Cardiac fibroblast (primary cell): ENCODE measurements at regions not wholly inside any gene's neighbourhood (a gene's known extent, or its start where the extent isn't known, plus 50 kb on each side); places are given as distances from the start of the nearest gene placed in this dataset.
"Not testable (repeated sequence)": the region's sequence is repeated elsewhere in the genome, so short reads cannot be mapped to it uniquely, and the experiment has no call there.

ENCODE experiments used
- DNase-seq, 2 donors: peaks; one replicate each; pipeline versions ENCODE4 v3.0.0 to v3.0.0-alpha.2; 2010; ENCODE audit warnings: low read depth in 2 of 2
- H3K4me3 ChIP-seq, 2 donors: replicated peaks in 1 of 2; 1 replicate in 1 of 2; 2 replicates in 1 of 2; pipeline ENCODE4 v1.5.1; 2011; ENCODE audit warnings: low read depth in 2 of 2, low read length in 2 of 2, mild to moderate bottlenecking in 2 of 2, moderate library complexity in 1 of 2

DNA sequence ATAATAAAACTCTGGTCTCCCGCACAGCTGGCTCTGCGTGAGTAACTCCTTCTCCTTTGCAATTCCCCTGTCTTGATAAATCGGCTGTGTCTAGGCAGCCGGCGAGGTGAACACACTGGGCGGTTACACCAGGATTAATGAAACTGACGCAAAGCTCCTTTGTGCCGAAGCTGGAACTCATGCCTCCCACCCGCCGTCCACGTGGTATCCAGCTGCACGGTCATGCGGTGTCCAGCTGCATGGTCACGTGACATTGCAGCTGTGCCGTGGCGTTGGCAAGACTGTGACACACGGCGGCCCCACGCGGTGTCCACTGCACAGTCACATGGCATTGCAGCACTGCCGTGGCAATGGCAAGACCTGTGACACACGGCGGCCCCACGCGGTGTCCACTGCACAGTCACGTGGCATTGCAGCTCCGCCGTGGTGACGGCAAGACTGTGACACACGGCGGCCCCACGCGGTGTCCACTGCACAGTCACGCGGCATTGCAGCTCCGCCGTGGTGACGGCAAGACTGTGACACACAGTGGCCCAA lies 350.6 kb downstream of the CNTNAP3B start:
- not testable (repeated sequence) for DNase-seq, H3K4me3 ChIP-seq

DNA sequence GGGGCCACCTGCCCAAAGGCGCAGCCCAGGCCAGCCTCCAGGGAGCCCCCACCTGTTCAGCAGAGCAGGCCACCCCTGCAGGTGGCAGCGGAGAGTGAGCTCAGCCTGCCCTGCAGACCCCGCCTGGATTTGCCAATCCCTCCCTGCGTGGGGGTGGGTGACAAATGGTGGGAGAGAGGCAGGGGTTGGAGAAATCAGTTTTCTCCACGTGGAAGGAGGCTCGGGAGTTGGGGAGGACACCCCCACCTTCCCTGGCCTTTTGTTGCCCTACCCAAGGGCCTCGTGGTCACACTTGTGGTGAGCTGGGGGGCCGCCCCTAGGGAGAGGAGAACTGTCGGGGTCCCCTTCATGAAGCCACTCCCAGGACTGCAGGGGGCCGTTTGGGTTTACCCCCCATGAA lies 351.7 kb downstream of the CNTNAP3B start:
- DNase-seq, H3K4me3 ChIP-seq: not testable (repeated sequence)

DNA sequence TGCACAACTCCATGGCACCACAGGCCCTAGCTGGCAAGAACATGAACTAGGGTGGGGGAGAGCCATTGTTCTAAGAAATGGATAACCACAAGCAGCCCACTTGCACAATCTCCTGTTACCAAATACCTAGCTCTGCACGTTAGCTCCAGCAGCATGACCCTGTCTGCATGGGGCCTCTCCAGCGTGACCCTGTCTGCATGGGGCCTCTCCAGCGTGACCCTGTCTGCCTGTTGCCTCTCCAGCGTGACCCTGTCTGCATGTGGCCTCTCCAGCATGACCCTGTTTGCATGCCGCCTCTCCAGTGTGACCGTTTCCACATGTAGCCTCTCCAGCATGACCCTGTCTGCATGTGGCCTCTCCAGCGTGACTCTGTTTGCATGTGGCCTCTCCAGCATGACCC lies 356.7 kb downstream of the CNTNAP3B start:
- H3K4me3 ChIP-seq, DNase-seq: not testable (repeated sequence)

DNA sequence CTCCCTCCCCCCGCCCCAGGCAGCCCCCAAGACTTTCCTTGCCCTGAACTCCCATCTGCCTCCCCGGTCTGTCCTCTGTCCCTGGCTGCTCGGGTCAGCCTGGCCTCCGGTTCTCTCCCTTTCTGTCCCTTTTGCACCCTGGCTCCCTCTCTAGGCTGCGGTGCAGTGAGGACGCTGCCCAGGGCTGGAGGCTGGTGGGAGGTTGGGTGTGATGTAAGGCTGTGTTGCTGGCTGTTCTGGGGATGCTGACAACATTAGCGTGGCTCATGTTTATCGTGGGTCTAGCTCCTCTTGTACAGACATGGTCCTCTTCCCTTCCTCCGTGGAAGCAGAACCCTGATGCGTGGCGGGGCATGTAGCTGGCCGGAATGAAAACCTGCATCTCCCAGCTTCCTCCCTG lies 357.5 kb downstream of the CNTNAP3B start:
- H3K4me3 ChIP-seq, DNase-seq: not testable (repeated sequence)

DNA sequence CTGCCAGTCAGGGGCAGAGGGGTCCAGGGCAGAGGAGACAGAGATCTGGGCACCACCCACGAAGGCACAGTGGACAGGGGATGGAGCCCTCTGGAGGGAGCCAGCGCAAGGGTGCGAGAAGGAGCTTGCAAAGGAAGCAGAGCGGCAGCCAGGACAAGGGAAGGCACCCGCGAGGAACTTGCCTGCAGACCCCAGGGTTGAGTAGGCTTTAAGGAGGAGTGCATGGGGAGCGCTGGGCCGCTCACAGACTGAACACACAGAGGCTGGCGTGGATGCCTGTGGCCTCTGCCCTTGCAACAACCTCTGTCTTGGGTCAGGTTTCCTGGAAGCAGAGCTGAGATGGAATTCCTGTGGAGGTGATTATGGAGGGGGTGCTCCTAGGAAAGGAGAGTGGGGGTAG lies 374.4 kb downstream of the CNTNAP3B start:
- not testable (repeated sequence) for H3K4me3 ChIP-seq, DNase-seq

DNA sequence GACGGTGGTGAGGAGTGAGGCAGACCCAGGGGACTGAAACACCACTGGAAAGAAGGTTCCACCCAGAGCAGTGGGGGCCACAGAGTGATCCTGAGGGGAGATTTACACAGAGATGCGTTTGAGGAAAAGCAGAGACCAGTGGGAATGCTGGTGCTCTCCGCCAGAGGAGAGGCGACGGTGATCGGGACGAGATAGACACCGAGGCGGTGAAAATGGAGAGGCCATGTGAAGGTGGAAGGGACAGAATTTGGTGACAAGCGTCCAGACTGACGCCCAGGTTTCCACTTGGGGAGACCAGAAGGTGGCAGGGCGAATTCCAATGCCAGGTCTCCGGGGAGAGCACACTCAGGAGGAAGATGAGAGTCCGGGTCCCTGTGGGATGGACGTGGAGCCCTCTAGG lies 374.8 kb downstream of the CNTNAP3B start:
- H3K4me3 ChIP-seq, DNase-seq: not testable (repeated sequence)

DNA sequence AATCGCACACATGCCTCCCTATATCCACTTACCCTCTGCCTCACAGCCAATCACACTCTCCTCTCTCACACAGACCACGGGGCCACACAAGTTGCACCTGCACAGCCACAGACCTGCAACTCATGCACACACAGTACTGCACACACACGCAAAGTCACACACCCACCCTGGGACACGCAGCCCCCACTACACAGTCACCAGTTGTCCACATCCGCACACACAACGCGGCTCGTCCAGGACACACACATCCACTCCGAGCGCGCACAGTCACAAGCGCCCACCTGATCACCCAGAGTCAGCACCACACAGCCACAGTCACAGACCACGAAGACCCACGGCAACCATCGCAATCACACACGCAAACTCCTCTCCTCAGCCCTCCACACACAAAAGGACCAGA lies 387.3 kb downstream of the CNTNAP3B start:
- not testable (repeated sequence) for H3K4me3 ChIP-seq, DNase-seq

DNA sequence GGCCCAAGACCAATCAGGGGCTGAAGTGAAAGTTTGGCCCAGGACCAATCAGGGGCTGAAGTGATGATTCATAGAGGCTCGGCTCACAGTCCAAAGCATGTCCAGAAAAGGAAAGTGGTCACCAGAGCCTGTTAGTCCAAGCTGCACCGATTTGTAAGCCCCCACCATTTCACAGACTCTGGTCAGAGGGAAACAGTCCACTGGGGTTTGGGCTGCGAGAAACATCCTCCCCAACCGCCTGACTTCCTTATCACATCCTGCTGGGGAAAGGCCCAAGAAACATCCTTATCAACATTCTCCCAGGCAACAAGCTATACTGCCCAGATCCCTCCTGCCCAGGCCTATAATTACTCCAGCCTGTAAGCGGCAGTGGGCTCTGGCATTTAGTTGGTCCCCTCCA lies 388.1 kb downstream of the CNTNAP3B start:
- DNase-seq, H3K4me3 ChIP-seq: not testable (repeated sequence)

DNA sequence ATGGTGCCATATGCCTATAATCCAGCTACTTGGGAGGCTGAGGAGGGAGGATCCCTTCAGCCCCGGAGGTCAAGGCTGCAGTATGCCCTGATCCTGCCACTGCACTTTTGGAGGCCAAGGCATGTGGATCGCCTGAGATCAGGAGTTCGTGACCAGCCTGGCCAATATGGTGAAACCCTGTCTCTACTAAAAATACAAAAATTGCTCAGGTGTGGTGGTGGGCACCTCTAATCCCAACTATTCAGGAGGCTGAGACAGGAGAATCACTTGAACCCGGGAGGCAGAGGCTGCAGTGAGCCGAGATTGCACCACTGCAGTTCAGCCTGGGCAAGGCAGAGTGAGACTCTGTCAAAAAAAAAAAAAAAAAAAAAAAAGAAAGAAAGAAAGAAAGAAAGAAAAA lies 390.5 kb downstream of the CNTNAP3B start:
- not testable (repeated sequence) for DNase-seq, H3K4me3 ChIP-seq

DNA sequence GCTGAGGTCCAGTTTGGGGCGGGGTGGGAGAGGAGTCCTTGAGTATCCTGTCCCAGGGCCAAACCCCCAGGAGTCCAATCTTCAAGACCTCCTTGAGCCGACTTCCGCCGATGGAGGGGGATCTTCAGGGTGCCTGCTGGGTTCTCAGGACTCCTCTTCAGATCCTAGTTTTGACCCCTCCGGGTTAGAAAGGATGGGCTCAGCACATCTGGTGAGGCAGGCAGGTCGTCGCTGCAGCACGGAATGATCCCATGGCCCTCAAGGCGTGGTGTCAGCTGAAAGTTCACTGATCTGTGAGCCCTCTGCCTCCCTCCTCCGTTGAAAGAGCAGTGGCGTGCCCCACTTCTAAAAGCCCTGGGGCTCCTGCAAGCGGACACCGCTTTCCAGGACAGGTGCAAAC lies 430.0 kb downstream of the CNTNAP3B start:
- not testable (repeated sequence) for H3K4me3 ChIP-seq, DNase-seq

DNA sequence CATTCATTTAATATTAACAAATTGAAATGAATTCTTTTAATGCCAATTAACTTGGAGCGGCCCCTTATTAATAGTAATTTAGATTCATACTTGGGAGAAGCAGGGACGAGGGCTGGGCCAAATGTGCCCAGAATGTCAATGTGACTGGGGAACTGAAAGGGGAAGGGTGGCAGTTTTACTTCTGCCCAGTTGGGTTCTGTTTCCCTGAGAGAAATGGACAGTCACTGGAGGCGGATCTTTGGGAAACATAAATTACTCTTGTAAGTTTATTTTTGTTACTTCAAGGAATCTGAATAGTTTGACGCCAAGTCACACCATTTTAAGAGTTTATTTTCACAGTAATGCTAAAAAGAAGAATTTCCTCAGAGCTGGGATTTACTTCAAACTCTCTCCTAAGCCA lies 432.1 kb downstream of the CNTNAP3B start:
- not testable (repeated sequence) for H3K4me3 ChIP-seq
- DNase-seq: peak in 1 of 2 donors; percentile 1

DNA sequence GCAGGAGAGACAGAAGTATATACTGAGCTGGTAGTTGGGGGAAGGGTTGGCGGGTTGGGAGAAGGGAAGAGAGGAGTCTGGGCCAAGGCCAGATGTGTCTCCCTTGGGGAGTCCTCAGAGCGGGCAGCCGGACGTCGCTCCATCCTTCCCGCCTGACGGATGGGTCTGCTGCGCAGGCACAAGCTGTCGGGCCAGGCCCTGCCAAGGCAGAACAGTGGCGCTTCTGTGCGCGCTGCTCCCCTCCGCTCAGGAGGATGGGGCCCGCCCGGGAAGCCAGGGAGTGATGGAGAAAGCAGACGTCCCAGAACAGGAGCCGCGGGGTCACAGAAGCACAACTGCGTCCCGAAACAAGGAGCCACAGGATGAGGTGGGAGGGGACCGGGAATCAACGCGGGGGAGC lies 449.9 kb downstream of the CNTNAP3B start:
- not testable (repeated sequence) for DNase-seq, H3K4me3 ChIP-seq

DNA sequence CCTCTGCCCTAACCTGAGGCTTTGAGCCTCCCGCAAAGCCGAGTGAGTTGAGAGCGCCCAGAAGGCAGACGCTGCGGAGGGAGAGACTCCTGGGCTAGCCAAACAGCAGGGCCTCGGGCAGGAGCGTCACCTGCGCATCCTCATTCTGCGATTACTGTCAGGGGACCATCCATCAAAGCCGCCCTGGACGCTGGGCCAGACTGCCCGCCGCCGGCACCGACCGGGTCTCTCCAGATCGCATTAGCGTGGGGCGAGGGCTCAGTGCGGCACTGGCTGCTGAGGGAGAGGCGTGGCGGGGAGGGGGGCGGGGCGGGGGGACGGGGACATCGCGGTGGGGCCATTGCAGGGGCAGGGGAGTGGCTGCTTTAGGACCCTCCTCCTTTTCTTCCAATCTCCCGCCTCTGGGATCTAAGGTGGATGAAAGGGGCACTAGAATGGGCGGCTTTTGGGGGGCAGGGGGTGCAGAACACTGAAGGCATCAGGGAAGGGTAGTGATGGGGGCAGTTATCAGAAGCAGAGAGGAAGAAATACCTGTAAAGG lies 465.7 kb downstream of the CNTNAP3B start:
- H3K4me3 ChIP-seq, DNase-seq: not testable (repeated sequence)

DNA sequence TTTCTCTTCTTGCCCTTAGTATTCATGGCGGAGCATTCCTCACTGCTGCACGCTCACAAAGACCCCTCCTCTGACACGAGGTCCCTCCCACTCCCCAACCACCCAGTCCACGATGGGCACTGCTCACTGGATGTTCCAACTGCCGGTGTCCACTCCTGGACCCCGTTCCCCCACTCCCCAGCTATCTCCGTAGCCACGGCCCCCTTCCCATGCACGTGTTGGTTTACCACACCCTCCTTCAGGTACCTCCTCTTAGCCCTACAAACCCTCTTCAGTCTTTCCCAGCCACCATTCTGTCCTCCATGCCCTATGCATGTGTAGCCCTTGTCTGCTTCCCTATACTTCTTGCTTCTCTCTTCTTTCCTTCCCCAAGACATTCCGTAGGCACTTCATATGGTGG lies 469.6 kb upstream of the ZNG1F start:
- DNase-seq, H3K4me3 ChIP-seq: not testable (repeated sequence)

DNA sequence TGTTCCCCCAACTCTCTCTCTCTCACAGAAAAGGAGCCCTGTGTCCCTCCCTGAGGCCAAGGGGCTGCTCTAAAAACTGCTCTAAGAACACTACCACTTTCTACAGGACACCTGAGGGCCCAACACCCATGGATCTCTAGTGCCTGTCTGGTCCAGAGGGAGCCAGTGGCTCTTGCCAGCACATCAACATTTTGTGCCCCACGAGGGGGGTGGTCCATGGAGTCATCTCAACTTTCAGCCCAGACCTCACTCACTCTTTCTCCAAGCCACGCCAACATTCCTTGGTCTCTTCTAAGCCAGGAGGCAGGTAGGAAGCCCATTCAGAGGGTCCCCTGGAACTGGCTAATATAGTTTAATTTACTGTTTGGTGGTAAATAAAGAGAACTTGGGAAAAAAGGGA lies 469.0 kb upstream of the ZNG1F start:
- DNase-seq, H3K4me3 ChIP-seq: not testable (repeated sequence)

DNA sequence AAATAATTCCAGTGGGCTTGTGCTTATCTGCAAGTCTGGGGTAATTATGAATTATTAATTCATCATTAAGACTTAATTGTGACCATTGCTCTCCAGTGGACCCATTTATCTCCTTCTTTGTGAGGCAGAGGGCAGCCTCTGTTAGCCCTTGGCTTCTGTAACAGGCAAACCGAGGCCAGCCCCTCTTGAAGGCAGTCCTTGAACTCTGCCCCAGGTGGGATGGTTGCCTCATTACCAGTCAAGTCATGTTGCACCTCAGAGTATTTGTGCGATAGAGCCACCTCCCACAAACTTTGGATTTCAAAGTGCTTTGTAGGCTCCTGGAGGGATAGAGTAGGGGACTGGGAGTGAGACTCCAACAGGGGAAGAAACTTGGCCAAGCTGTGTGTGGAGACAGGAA lies 468.0 kb upstream of the ZNG1F start:
- not testable (repeated sequence) for H3K4me3 ChIP-seq, DNase-seq

DNA sequence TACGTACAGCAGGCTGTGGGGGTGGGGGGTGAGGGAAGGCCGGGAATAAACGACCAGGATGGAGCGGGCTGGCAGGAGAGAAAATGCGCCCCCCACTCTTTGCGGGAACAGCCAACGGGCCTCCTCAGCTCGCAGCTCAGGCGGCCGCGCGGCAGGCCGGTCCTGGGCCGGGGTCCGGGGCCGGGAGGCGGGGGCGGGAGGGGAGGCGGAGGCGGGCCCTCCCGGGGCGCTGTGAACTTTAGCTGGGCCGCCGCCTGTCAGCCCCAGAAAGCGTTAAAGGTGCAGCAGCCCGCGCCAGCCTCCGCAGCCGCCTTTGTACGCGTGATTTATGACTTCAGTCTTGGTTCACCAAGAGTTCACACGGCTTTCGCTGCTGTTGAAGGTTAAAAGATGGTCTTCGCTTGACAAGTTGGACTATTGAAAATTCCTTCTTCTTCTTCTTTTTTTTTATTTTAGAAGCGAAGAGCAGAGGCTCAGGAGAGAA lies 466.0 kb upstream of the ZNG1F start:
- DNase-seq: peak in 1 of 2 donors; percentile 30
- H3K4me3 ChIP-seq: peak overlapping the region in 1 of 2 donors; percentile 14

DNA sequence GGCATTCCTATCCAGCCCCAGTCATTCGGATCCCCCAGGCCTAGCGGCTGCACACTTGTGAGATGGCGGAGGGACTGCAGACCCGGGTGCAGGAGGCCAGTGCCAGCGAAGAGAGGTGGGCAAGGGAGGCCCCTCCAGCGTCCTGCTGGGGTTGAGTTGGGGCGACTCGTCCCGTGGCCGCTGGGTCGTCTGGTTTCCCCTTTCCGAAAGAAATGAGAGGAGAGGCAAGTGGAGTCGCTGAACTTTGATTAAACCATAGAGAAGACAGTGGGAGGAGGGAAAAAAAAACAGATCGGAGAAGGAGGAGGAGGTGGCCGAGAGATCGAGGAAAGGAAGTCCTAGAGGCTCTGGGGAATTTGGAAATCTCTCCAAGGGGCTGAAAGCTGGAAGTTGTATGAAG lies 465.2 kb upstream of the ZNG1F start:
- peak overlapping the region in 1 of 2 donors; percentile 41 for H3K4me3 ChIP-seq
- DNase-seq: peak in 1 of 2 donors; percentile 52

DNA sequence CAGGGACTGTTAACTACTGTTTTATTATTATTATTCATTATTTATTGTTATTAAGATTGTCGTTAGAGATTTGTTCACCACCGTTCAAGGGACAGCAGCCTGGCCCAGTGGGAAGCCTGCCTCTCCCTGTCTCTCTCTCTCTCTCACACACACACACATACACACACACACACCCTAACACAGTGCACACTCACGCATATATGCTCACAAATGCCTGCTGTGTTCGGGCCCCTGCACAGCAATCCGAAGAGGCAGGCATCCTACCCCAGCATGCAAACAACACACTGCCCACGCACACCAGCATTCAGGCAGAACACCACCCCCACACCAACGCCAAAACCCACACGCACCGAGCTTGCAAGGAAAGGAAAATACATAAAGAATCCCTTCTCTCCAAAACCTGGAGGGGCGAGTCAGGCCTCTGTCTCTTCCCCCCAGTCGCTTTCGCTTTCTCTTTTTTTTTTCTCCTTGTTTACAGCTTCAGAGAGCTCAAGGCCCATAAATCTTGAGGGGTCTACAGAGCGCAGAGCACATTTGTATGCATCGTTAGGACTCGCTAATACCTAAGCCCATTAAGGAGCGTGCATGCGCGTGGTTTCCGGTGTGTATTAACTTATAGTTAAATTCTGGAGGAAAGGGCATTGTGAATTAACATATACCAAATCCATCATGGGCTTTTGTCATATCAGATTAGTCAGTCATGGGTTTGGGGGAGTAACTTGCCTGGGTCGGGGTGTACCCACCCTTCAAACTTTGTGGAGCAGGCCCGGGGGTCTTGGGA lies 464.6 kb upstream of the ZNG1F start:
- DNase-seq: peak; percentile 5 to 46
- peak overlapping the region in 1 of 2 donors; percentile 41 for H3K4me3 ChIP-seq
